ENCODE measurements at regions not wholly inside any gene's neighbourhood (a gene's known extent, or its start where the extent isn't known, plus 50 kb on each side); places are given as distances from the start of the nearest gene placed in this dataset.

- peak; percentile 76 for DNase-seq
Measured at GRCh38 chr2:71277536-71278103, 50.7 kb upstream of the PAIP2B start.

DNA sequence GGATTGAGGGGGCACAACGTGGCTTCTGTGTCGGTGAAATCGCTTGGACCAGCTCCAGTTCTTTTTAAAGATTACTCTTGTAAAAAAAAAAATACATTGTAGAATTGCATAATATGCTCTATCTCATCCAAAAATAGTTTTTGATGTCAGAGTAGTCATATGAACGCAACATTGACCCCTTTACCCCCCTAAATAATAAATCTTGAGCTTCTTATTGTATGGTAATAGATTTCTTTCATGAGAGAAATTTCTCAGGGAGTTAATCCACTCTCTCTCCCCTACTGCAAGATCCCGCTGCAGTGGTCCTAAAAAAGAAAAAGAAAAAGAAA, 50.2 kb upstream of the PAIP2B start:
- DNase-seq = no peak

DNA sequence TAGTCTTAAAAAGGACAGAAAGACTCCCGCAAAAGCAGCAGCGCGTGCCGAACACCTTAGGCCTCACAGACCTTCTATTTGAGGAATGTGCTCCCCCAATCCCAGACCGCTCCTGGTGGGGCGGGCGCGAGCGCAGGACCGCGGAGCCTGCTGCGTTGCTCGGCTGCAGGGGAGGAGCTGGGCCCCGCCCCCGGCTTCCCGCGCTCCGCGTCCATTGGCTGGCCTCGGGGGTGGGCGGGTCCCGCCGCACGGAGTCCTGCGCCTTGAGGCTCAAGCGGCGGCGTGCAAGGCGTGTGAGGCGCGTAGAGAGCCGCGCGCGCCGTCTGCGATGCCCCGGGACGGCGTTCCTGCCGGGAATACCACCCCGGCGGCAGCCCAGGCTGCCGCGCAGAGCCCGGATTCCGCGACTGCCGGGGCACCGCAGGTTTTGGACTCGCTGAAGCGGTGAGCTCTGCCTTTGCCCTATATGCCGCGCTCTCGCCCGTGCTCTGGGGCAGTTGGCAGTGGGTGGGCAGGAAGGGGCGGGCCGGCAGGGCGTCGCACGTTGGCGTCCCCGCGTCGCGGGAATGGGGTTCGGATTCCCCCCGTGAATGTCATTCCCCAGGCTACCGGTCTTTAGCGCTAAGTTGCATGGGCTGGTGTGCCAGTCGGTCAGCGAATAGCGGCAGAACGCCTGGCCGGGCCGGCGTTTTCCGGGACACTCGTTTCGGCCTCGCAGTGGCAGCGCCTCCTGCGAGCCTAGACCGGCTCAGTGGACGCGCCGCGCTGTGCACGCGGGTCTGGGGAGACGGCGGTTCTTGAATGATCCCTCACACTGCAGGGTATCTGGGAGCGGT, 49.6 kb upstream of the PAIP2B start:
- DNase-seq = peak; percentile 97

All from DMS53 (cell line).